ENCODE measurements at regions not wholly inside any gene's neighbourhood (a gene's known extent, or its start where the extent isn't known, plus 50 kb on each side); places are given as distances from the start of the nearest gene placed in this dataset.

DNA sequence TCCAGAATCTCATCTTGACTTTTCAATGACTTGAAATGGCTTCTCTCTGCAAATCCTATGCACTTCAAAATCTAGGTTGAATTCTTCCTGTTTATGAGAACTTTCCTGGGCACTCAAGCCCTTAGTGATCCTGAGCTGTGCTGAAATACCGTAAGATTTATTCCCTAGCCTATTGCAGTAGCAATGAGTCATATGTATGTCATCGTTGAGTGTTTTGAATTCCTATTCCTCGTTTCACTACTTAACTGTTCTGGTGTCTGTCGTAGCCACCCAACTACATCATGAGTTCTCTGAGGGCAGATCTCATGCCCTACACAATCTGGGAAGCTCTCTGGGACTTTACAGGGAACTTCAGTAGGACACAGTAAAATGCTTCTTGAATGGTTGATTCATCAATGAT is 190.8 kb upstream of the TMEM132C start:
- TF ChIP-seq, protein P1, sequence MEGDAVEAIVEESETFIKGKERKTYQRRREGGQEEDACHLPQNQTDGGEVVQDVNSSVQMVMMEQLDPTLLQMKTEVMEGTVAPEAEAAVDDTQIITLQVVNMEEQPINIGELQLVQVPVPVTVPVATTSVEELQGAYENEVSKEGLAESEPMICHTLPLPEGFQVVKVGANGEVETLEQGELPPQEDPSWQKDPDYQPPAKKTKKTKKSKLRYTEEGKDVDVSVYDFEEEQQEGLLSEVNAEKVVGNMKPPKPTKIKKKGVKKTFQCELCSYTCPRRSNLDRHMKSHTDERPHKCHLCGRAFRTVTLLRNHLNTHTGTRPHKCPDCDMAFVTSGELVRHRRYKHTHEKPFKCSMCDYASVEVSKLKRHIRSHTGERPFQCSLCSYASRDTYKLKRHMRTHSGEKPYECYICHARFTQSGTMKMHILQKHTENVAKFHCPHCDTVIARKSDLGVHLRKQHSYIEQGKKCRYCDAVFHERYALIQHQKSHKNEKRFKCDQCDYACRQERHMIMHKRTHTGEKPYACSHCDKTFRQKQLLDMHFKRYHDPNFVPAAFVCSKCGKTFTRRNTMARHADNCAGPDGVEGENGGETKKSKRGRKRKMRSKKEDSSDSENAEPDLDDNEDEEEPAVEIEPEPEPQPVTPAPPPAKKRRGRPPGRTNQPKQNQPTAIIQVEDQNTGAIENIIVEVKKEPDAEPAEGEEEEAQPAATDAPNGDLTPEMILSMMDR (IDR thresholded peaks at IDR 0.05) = no peak
- no peak for TF ChIP-seq POLR2A (IDR thresholded peaks at IDR 0.05)
